HUES64 (cell line): ENCODE measurements at regions not wholly inside any gene's neighbourhood (a gene's known extent, or its start where the extent isn't known, plus 50 kb on each side); places are given as distances from the start of the nearest gene placed in this dataset.

Source experiments
- H3K27ac ChIP-seq: 2 replicates; pipeline ENCODE4 v1.7.0; 2013; ENCODE audit warnings: low read depth, low read length, inconsistent platforms
- H3K27me3 ChIP-seq: 2 replicates; pipeline ENCODE4 v1.6.1; 2013; ENCODE audit warnings: mild to moderate bottlenecking, low read length; ENCODE audit not compliant: insufficient read depth
- H3K36me3 ChIP-seq: 2 replicates; pipeline ENCODE4 v1.6.1; 2013; ENCODE audit warnings: mild to moderate bottlenecking, low read length; ENCODE audit not compliant: insufficient read depth
- H3K4me1 ChIP-seq: 2 replicates; pipeline ENCODE4 v1.6.1; 2013; ENCODE audit warnings: mild to moderate bottlenecking, low read length, moderate library complexity; ENCODE audit not compliant: insufficient read depth
- H3K4me3 ChIP-seq: 2 replicates; pipeline ENCODE4 v1.5.1; 2013; ENCODE audit warnings: mild to moderate bottlenecking, low read length, moderate library complexity
- H3K9ac ChIP-seq: 2 replicates; pipeline ENCODE4 v1.6.1; 2013; ENCODE audit warnings: mild to moderate bottlenecking, low read depth, low read length
- H3K9me3 ChIP-seq: 2 replicates; pipeline ENCODE4 v1.6.1; 2013; ENCODE audit warnings: low read depth, low read length; ENCODE audit not compliant: insufficient read depth
- WGBS: fragments of 150-250, 120-280 bp; methylation state at CpG from one replicate; pipeline ENCODE4 v1.1.7; 2013; ENCODE audit warnings: missing lambda C conversion rate; 5-methylcytosine and 5-hydroxymethylcytosine counted together

DNA sequence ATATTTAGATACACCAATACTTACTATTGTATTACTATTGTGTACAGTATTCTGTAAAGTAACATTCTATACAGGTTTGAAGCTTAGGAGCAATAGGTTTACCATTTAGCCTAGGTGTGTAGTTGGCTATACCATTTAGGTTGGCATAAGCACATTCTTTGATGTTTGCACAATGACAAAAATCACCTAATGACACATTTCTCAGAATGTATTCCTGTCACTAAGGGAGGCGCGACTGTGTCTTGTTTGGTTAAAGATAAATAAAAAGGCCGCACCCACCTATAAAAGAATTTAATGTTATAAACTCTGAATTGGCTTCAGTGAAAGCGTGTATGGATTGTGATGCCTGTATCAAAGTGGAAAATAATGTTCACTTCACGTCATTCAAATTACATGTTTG is 1815.4 kb upstream of the CDH6 start:
- Histone ChIP-seq H3K9ac (no peak overlapping the region), H3K9me3 (no peaks in the 10 kb centered on the region), H3K4me1 (no peaks in the 10 kb centered on the region), H3K27me3 (no peaks in the 10 kb centered on the region), H3K27ac (no peak overlapping the region), H3K4me3 (no peak overlapping the region), H3K36me3 (no peaks in the 10 kb centered on the region)
- WGBS, result 100% methylated on average over 3 of the region's 5 CpGs

DNA sequence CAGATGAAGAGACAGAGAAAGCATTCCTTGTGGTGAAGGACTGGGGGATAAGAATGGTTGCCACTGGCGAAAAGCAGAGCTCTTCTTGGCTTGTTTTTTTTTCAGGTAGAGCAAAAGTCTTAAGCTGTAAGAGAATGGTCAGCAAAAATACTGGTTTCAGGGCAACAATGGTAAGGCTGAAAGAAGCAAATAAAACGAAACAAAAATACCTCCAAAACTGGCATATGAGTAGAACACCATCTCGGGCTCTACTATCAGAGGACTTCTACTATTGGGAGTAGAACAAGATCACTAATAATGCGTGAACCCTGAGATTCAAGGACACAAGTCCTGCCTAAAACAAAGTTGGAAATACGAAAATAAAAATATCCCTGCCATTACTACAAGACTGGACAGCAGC is 1823.2 kb upstream of the CDH6 start:
- Histone ChIP-seq H3K27ac (no peak overlapping the region), H3K36me3 (no peaks in the 10 kb centered on the region), H3K4me1 (no peaks in the 10 kb centered on the region), H3K9ac (no peak overlapping the region), H3K27me3 (no peaks in the 10 kb centered on the region), H3K9me3 (no peaks in the 10 kb centered on the region), H3K4me3 (no peak overlapping the region)
- 88% methylated on average over 5 of the region's 5 CpGs for WGBS

DNA sequence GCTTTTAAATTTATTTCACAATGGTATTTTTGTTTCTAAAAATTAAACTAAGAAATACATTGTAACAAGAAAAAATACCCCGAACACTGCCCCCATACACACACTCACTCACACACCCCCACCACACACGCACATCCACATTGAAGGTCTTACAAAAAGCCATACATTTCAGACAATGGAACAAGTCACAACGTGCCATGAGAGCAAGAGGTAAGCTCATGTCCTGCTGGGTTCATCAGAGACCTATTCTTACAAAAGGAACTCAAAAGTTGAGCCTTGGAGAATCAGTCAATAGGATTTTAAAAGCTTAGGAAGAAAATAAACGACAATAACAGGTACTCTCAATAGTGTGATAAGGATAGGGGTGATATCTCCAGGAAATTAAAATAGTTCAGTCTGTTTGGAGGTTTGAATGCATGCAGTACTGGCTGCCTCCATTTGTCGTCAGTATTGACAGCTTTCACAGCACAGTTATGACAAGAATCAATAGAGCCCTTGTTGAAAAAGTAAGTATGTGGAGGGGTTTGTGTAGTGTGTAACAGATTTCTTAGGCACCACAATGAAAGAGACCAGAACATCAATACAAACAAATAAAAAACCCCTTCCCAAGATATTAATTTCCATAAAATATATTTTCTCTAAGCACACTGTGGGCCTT is 1826.2 kb upstream of the CDH6 start:
- 73% methylated on average over 5 of the region's 5 CpGs for WGBS
- Histone ChIP-seq H3K4me3 (no peak overlapping the region), H3K27ac (no peak overlapping the region)

DNA sequence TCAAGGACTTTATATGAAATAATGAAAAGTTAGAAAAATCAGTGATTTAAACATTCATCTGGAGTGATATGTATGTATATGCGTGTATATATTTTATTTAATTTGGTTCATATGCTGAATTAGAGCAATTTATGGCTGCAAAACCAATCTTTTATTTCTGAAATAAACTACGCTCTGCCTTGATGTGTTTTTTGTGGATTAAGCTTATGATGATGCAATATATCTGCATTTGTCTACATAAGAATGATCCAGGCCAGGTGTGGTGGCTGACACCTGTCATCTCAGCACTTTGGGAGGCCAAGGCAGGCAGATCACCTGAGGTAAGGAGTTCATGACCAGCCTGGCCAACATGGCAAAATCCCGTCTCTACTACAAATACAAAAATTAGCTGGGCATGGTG is 1842.3 kb upstream of the CDH6 start:
- no peak overlapping the region for H3K4me3 ChIP-seq
- 100% methylated on average over 2 of the region's 3 CpGs for WGBS
- no peak overlapping the region for H3K9ac ChIP-seq
- H3K36me3 ChIP-seq, result no peaks in the 10 kb centered on the region
- H3K27ac ChIP-seq, result no peak overlapping the region
- H3K27me3 ChIP-seq, result no peaks in the 10 kb centered on the region
- peaks cover 10% of the 10 kb centered on the region; the same call in 1 of the 2 replicates for H3K9me3 ChIP-seq
- no peaks in the 10 kb centered on the region for H3K4me1 ChIP-seq

More for the DNA sequence above, 1826.2 kb upstream of the CDH6 start:
- no peak overlapping the region for H3K9ac ChIP-seq
- H3K36me3 ChIP-seq, result no peaks in the 10 kb centered on the region
- H3K9me3 ChIP-seq, result no peaks in the 10 kb centered on the region
- H3K27me3 ChIP-seq, result no peaks in the 10 kb centered on the region
- no peaks in the 10 kb centered on the region for H3K4me1 ChIP-seq

DNA sequence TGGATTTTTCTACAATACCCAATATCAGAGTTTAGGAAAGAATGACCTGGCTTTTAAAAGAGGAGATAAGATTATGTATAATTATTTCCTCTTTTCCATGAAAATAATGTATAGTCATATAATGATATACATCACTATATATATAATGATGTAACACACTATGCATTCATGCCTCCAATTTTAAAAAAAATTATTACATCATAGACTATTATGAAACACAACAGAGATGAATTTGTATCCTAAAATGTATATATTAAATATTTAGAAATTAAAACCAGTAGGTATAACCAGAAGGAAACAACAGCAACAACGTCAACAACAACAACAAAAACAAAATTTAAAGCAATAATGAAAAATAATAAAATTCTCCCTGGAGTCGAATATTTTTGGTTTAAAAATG is 1856.5 kb upstream of the CDH6 start:
- Histone ChIP-seq H3K27me3 (no peaks in the 10 kb centered on the region), H3K4me3 (no peak overlapping the region), H3K27ac (no peak overlapping the region), H3K9ac (no peak overlapping the region), H3K36me3 (no peaks in the 10 kb centered on the region), H3K9me3 (no peaks in the 10 kb centered on the region), H3K4me1 (no peaks in the 10 kb centered on the region)
- no CpG with 5 or more reads among the region's 2 CpGs for WGBS

DNA sequence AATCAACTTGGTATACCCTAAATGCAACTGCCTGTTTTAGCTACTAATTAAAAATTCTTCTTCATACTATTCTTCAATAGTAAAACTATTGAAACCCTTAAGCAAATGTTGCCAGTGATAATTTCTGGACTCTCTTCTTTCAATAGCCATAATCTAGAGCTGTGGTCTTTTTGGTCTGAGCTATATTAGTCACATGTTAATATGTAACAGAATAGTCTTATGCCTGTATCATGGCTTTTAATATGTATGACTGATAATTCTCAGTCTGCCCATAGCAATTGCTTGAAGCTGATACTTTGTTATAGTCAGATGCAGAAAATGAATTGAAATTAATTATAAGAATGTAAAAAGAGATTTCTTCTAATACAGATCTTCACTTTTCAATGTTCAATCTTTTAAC is 1871.9 kb upstream of the CDH6 start:
- no peak overlapping the region for H3K9ac ChIP-seq
- no peaks in the 10 kb centered on the region for H3K4me1 ChIP-seq
- no peaks in the 10 kb centered on the region for H3K27me3 ChIP-seq
- no peaks in the 10 kb centered on the region for H3K36me3 ChIP-seq
- H3K4me3 ChIP-seq, result no peak overlapping the region
- no peak overlapping the region for H3K27ac ChIP-seq
- no peaks in the 10 kb centered on the region for H3K9me3 ChIP-seq

DNA sequence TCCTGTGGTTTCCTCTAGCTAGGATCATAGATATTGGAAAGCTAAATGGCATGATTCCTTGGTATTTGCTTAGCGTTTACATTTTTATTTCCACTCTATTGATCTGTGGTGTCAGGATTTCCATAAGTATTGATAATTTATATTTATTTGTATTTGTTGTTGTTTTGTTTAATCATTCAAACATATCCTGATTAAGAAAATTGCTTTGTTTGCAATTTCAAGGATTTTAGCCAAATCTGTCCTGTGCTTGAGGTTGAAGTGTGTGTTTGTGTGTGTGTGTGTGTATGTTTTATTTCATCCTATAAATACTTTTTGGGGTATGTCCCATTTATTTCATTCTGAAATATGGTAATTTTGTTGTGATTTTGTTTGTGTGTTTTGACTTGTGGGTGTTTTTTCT is 1884.1 kb upstream of the CDH6 start:
- Histone ChIP-seq H3K9me3 (no peaks in the 10 kb centered on the region), H3K9ac (no peak overlapping the region), H3K27me3 (no peaks in the 10 kb centered on the region), H3K36me3 (no peaks in the 10 kb centered on the region), H3K4me3 (no peak overlapping the region), H3K4me1 (no peaks in the 10 kb centered on the region), H3K27ac (no peak overlapping the region)
- WGBS, result 100% methylated on average over 1 of the region's 1 CpG

DNA sequence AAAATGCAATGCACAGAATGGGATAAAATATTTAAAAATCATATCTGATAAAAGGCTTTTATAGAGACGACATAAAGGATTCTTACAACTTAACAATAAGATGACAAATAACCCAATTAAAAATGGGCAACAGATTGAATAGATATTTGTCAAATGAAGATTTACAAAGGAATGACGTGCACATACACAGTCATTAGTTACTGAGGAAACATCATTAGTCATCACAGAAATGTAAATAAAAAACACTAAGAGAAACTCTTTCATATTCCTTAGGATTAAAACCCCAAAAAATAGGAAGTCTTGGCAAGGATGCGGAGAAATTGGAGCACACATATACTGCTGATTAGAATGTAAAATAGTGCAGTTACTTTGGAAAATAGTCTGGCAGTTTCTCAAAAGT is 1886.0 kb upstream of the CDH6 start:
- H3K4me3 ChIP-seq, result no peak overlapping the region
- no peak overlapping the region for H3K27ac ChIP-seq
- H3K9ac ChIP-seq, result no peak overlapping the region
- no peaks in the 10 kb centered on the region for H3K4me1 ChIP-seq
- no peaks in the 10 kb centered on the region for H3K9me3 ChIP-seq
- H3K36me3 ChIP-seq, result no peaks in the 10 kb centered on the region
- H3K27me3 ChIP-seq, result no peaks in the 10 kb centered on the region
- 100% methylated on average over 1 of the region's 3 CpGs for WGBS

DNA sequence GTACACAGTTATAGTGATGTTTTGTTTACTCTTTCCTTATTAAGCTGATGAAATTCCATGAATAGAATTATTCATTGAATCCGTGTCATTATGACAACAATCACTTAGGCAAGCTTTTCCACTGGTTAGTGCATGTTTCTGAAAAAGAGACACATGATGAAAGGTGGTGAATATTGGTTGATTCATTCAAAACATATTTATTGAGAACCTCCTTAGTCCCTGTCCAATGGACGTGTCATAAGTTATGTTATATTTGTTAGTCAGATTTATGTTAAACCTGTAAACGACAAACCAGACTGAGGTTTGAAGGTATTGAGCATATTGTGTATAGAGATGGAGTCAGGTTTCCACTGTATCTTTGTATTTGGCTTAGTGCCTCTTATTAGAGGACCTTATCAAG is 1888.9 kb upstream of the CDH6 start:
- Histone ChIP-seq H3K9me3 (no peaks in the 10 kb centered on the region), H3K4me3 (no peak overlapping the region), H3K27ac (no peak overlapping the region), H3K27me3 (no peaks in the 10 kb centered on the region), H3K9ac (no peak overlapping the region), H3K4me1 (no peaks in the 10 kb centered on the region), H3K36me3 (no peaks in the 10 kb centered on the region)
- WGBS, result 94% methylated on average over 3 of the region's 3 CpGs

DNA sequence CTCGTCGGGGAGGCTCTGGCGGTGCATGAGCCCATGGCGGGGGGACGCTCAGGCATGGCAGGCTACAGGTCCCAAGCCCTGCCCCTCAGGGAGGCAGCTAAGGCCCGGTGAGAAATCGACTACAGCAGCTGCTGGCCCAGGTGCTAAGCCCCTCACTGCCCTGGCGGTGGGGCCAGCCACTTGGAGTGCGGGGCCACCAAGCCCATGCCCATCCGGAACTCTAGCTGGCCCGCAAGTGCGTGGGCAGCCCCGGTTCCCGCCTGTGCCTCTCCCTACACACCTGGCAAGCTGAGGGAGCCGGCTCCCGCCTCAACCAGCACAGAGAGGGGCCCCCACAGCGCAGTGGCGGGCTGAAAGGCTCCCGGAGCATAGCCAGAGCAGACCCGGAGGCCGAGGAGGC is 1896.9 kb upstream of the CDH6 start:
- no peaks in the 10 kb centered on the region for H3K9me3 ChIP-seq
- no peaks in the 10 kb centered on the region for H3K4me1 ChIP-seq
- no peak overlapping the region for H3K4me3 ChIP-seq
- 95% methylated on average over 21 of the region's 21 CpGs for WGBS
- H3K36me3 ChIP-seq, result no peaks in the 10 kb centered on the region
- no peak overlapping the region for H3K27ac ChIP-seq
- H3K9ac ChIP-seq, result no peak overlapping the region
- H3K27me3 ChIP-seq, result no peaks in the 10 kb centered on the region

DNA sequence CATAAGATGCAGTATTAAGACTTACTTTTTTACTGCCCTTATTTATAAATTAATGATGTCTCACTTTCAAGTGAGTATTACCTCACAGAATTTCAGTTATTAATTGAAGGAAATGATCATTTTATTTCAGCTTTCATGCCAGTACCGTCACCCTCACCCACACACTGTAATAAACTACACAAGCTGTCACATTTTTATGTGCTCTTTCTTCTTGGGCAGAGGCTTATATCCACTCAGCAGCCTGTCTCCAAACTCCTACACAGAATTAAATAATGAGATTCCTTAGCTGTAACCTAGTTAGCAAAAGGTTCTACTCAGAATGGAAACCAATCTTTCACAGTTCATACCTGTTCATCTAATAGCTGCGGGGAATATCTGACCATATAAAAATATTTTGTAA is 1915.8 kb upstream of the CDH6 start:
- no peaks in the 10 kb centered on the region for H3K27me3 ChIP-seq
- WGBS, result 92% methylated on average over 2 of the region's 2 CpGs

DNA sequence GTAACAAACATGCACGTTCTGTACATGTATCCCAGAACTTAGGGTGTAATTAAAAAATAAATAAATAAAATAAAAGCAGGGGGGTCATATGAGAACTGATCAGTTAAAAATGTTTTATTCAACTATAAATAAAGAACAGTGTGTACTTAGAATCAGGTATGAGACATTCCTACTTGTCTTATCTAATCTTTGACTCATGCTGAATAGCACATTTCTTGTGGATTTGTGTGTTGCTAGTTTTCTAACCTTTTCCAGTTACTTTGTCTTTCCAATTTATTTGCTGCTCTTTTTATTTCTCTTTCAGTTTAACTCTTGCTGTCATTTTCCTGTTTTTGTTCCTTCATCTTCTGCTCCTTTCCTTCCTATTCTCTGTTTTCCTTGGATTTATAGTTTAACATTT is 1917.1 kb upstream of the CDH6 start:
- Histone ChIP-seq H3K9ac (no peak overlapping the region), H3K4me1 (no peaks in the 10 kb centered on the region), H3K4me3 (no peak overlapping the region), H3K36me3 (no peaks in the 10 kb centered on the region), H3K27ac (no peak overlapping the region), H3K9me3 (no peaks in the 10 kb centered on the region), H3K27me3 (no peaks in the 10 kb centered on the region)
- WGBS, result no CpG with 5 or more reads among the region's 1 CpG

More for the DNA sequence above, 1915.8 kb upstream of the CDH6 start:
- no peaks in the 10 kb centered on the region for H3K9me3 ChIP-seq
- H3K36me3 ChIP-seq, result no peaks in the 10 kb centered on the region
- no peak overlapping the region for H3K9ac ChIP-seq
- no peaks in the 10 kb centered on the region for H3K4me1 ChIP-seq
- no peak overlapping the region for H3K27ac ChIP-seq
- H3K4me3 ChIP-seq, result no peak overlapping the region
